GM19455 (cell line): ENCODE measurements at regions not wholly inside any gene's neighbourhood (a gene's known extent, or its start where the extent isn't known, plus 50 kb on each side); places are given as distances from the start of the nearest gene placed in this dataset.

Experiments
- ATAC-seq: cut with Tn5 transposase; IDR thresholded peaks from one replicate; pipeline ENCODE4 v1.9.1; 2021; ENCODE audit not compliant: unreplicated experiment

- ATAC-seq, result no peak
Measured at GRCh38 chr18:2274613-2275012, 296.7 kb downstream of the METTL4 start.

- ATAC-seq, result no peak
Measured at GRCh38 chr18:2281086-2281485, 290.2 kb downstream of the METTL4 start.

GRCh38 chr18:2281523-2282199, 289.6 kb downstream of the METTL4 start:
- no peak for ATAC-seq

GRCh38 chr18:2293109-2293839, 278.0 kb downstream of the METTL4 start:
- no peak for ATAC-seq

GRCh38 chr18:2301316-2301715, 270.0 kb downstream of the METTL4 start:
- ATAC-seq, result no peak

- no peak for ATAC-seq
Measured at GRCh38 chr18:2302012-2302411, 269.3 kb downstream of the METTL4 start.

GRCh38 chr18:2302628-2303516, 268.4 kb downstream of the METTL4 start:
- ATAC-seq, result no peak

- no peak for ATAC-seq
Measured at GRCh38 chr18:2303517-2304238, 267.6 kb downstream of the METTL4 start.

- no peak for ATAC-seq
Measured at GRCh38 chr18:2304378-2305175, 266.7 kb downstream of the METTL4 start.

GRCh38 chr18:2306606-2307005, 264.7 kb downstream of the METTL4 start:
- no peak for ATAC-seq

- no peak for ATAC-seq
Measured at GRCh38 chr18:2310886-2311285, 260.4 kb downstream of the METTL4 start.

GRCh38 chr18:2312440-2312839, 258.9 kb downstream of the METTL4 start:
- ATAC-seq, result no peak

- no peak for ATAC-seq
Measured at GRCh38 chr18:2313332-2313731, 258.0 kb downstream of the METTL4 start.

- ATAC-seq, result no peak
Measured at GRCh38 chr18:2316082-2316750, 255.1 kb downstream of the METTL4 start.

GRCh38 chr18:2316751-2317696, 254.3 kb downstream of the METTL4 start:
- ATAC-seq, result no peak

- ATAC-seq, result no peak
Measured at GRCh38 chr18:2324459-2324858, 246.8 kb downstream of the METTL4 start.

- ATAC-seq, result no peak
Measured at GRCh38 chr18:2325308-2325849, 245.9 kb downstream of the METTL4 start.

GRCh38 chr18:2325933-2326332, 245.4 kb downstream of the METTL4 start:
- ATAC-seq, result no peak
